CD14-positive monocyte (primary cell): ENCODE measurements at regions not wholly inside any gene's neighbourhood (a gene's known extent, or its start where the extent isn't known, plus 50 kb on each side); places are given as distances from the start of the nearest gene placed in this dataset.
A peak's percentile ranks its signal among the peaks of the same experiment; 100 is the strongest.

Experiments used
- DNase-seq, 3 donors: peaks; one replicate each; pipeline ENCODE4 v3.0.0-alpha.2; 2011 to 2022
- H2AFZ ChIP-seq: 2 replicates; pipeline ENCODE4 v1.6.0; 2012; ENCODE audit warnings: mild to moderate bottlenecking, low read depth, low read length, inconsistent platforms; ENCODE audit not compliant: insufficient read depth, poor library complexity, severe bottlenecking
- H3K27ac ChIP-seq, 2 donors: 1 replicate in 1 of 2; 2 replicates in 1 of 2; pipeline ENCODE4 v1.5.1; 2012 to 2013; ENCODE audit warnings: low read length in 2 of 2, control low read depth in 1 of 2, inconsistent platforms in 1 of 2, low read depth in 1 of 2, mild to moderate bottlenecking in 1 of 2
- H3K27me3 ChIP-seq, 2 donors: one replicate each; pipeline versions ENCODE4 v1.6.0 to v1.6.1; 2011 to 2013; ENCODE audit warnings: low read length in 2 of 2; ENCODE audit not compliant: control insufficient read depth in 2 of 2, insufficient read depth in 2 of 2
- H3K36me3 ChIP-seq, 2 donors: replicated peaks in 1 of 2; 1 replicate in 1 of 2; 2 replicates in 1 of 2; pipeline versions ENCODE4 v1.5.1 to v1.6.1; 2012 to 2013; ENCODE audit warnings: low read length in 2 of 2, control low read depth in 1 of 2, inconsistent platforms in 1 of 2, mild to moderate bottlenecking in 1 of 2; ENCODE audit not compliant: insufficient read depth in 2 of 2, control insufficient read depth in 1 of 2
- H3K4me1 ChIP-seq, 2 donors: 1 replicate in 1 of 2; 2 replicates in 1 of 2; pipeline versions ENCODE4 v1.5.1 to v1.6.1; 2012 to 2013; ENCODE audit warnings: low read length in 2 of 2, control low read depth in 1 of 2, inconsistent platforms in 1 of 2, mild to moderate bottlenecking in 1 of 2, moderate library complexity in 1 of 2; ENCODE audit not compliant: insufficient read depth in 2 of 2, control insufficient read depth in 1 of 2
- H3K4me2 ChIP-seq: replicated peaks from 2 replicates; pipeline ENCODE3; 2012; ENCODE audit warnings: low read length, moderate library complexity, mild to moderate bottlenecking; ENCODE audit not compliant: poor library complexity, severe bottlenecking; ENCODE audit errors: extremely low read depth
- H3K4me3 ChIP-seq, 3 experiments: fragments of 200-600 bp in 1 of 3; sonication (generic) in 1 of 3; replicated peaks in 1 of 3; 1 replicate in 2 of 3; 2 replicates in 1 of 3; pipeline ENCODE4 v1.5.1; 2011 to 2013; ENCODE audit warnings: low read length in 3 of 3, mild to moderate bottlenecking in 3 of 3, control low read depth in 2 of 3, low read depth in 2 of 3, inconsistent platforms in 1 of 3, moderate library complexity in 1 of 3
- H3K79me2 ChIP-seq: 2 replicates; pipeline ENCODE4 v1.6.0; 2012; ENCODE audit warnings: mild to moderate bottlenecking, control low read depth, inconsistent platforms, low read length, moderate library complexity; ENCODE audit not compliant: insufficient read depth
- H3K9ac ChIP-seq: 2 replicates; pipeline ENCODE4 v1.6.0; 2017; ENCODE audit warnings: low read length, mild to moderate bottlenecking; ENCODE audit not compliant: insufficient read depth, poor library complexity, severe bottlenecking
- H3K9me3 ChIP-seq, 2 donors: replicated peaks in 1 of 2; 1 replicate in 1 of 2; 2 replicates in 1 of 2; pipeline versions ENCODE4 v1.5.1 to v1.6.1; 2012 to 2013; ENCODE audit warnings: low read length in 2 of 2, control low read depth in 1 of 2; ENCODE audit not compliant: control insufficient read depth in 1 of 2, insufficient read depth in 1 of 2
- H4K20me1 ChIP-seq: 2 replicates; pipeline ENCODE4 v1.6.0; 2012; ENCODE audit warnings: mild to moderate bottlenecking, low read length, control low read depth, moderate library complexity; ENCODE audit not compliant: insufficient read depth
- H3K27ac Mint-ChIP-seq, 7 donors: one replicate each; pipeline ENCODE4 v1.8.0; 2020; ENCODE audit warnings: mild to moderate bottlenecking in 7 of 7, mixed read lengths in 7 of 7, moderate library complexity in 6 of 7, inconsistent platforms in 2 of 7
- H3K27me3 Mint-ChIP-seq, 3 donors: one replicate each; pipeline ENCODE4 v1.8.0; 2021 to 2022; ENCODE audit warnings: low read depth in 3 of 3, mild to moderate bottlenecking in 3 of 3, mixed read lengths in 3 of 3, moderate library complexity in 3 of 3, inconsistent platforms in 1 of 3
- H3K36me3 Mint-ChIP-seq, 2 donors: one replicate each; pipeline ENCODE4 v1.8.0; 2020; ENCODE audit warnings: mixed read lengths in 2 of 2, inconsistent platforms in 1 of 2, mild to moderate bottlenecking in 1 of 2
- H3K4me1 Mint-ChIP-seq: one replicate; pipeline ENCODE4 v1.8.0; 2020; ENCODE audit warnings: mild to moderate bottlenecking, mixed read lengths
- H3K4me3 Mint-ChIP-seq, 2 donors: one replicate each; pipeline ENCODE4 v1.8.0; 2020; ENCODE audit warnings: mild to moderate bottlenecking in 2 of 2, mixed read lengths in 2 of 2, moderate library complexity in 1 of 2
- H3K9me3 Mint-ChIP-seq, 7 donors: one replicate each; pipeline ENCODE4 v1.8.0; 2020 to 2022; ENCODE audit warnings: mixed read lengths in 7 of 7, mild to moderate bottlenecking in 6 of 7, moderate library complexity in 6 of 7, inconsistent platforms in 2 of 7
- CTCF ChIP-seq: fragments of 200-600 bp; IDR thresholded peaks from one replicate; pipeline ENCODE4 v1.8.0; 2022; ENCODE audit warnings: antibody characterized with exemption, mild to moderate bottlenecking
- WGBS: methylation state at CpG from one replicate; pipeline ENCODE4 v1.1.5; 2013; ENCODE audit warnings: missing lambda C conversion rate; ENCODE audit not compliant: insufficient coverage; 5-methylcytosine and 5-hydroxymethylcytosine counted together
- intact Hi-C, 2 donors: fragments of 100-400 bp; cut with micrococcal nuclease; formaldehyde crosslinking; loops; one replicate each; pipeline versions ENCODE4 v1.15.0 to v1.15.1; 2023

GRCh38 chr12:27179400-27180214 is 64.5 kb upstream of the STK38L start:
- no peaks in the 10 kb centered on the region for H3K36me3 ChIP-seq
- H3K9me3 ChIP-seq: no peaks in the 10 kb centered on the region
- peak overlapping the region; percentile 47 for H3K4me2 ChIP-seq
- peak overlapping the region in 1 of 3 experiments; percentile 33 for H3K4me3 ChIP-seq
- no peak overlapping the region for H2AFZ ChIP-seq
- no peaks in the 10 kb centered on the region for H4K20me1 ChIP-seq
- peak; percentile 89 to 97 (median 94) for DNase-seq
- no peak for TF ChIP-seq CTCF
- peaks cover 0 to 7% (median 3%) of the 10 kb centered on the region in 3 donors for H3K27me3 Mint-ChIP-seq
- peaks cover 41 to 50% of the 10 kb centered on the region in 2 donors for H3K4me1 ChIP-seq
- 90% methylated on average over 4 of the region's 6 CpGs for WGBS
- H3K4me3 Mint-ChIP-seq: peak overlapping the region in 1 of 2 donors; percentile 62
- H3K27ac ChIP-seq: peak overlapping the region in 1 of 2 donors; percentile 84
- peaks cover 0 to 2% (median 0%) of the 10 kb centered on the region in 7 donors for H3K9me3 Mint-ChIP-seq
- no peaks in the 10 kb centered on the region for H3K27me3 ChIP-seq
- H3K79me2 ChIP-seq: no peaks in the 10 kb centered on the region
- H3K36me3 Mint-ChIP-seq: no peaks in the 10 kb centered on the region
- intact Hi-C loops: loop anchor here (2.0 to 5.0 kb wide), 3 partner anchors 43 to 65 kb away; partner anchors contain the start of gene STK38L (in 2 of the 2)
- H3K4me1 Mint-ChIP-seq: peaks cover 43% of the 10 kb centered on the region
- peak overlapping the region; percentile 32 for H3K9ac ChIP-seq
- H3K27ac Mint-ChIP-seq: peak overlapping the region; percentile 92 to 98 (median 96)

- Histone ChIP-seq H3K9ac (peak overlapping the region; percentile 32), H2AFZ (no peak overlapping the region), H3K27me3 (no peaks in the 10 kb centered on the region), H3K36me3 (no peaks in the 10 kb centered on the region), H3K9me3 (no peaks in the 10 kb centered on the region), H3K4me3 (peak overlapping the region in 1 of 3 experiments; percentile 33), H3K79me2 (no peaks in the 10 kb centered on the region), H3K4me2 (peak overlapping the region; percentile 47), H3K4me1 (peaks cover 41 to 50% of the 10 kb centered on the region in 2 donors), H4K20me1 (no peaks in the 10 kb centered on the region), H3K27ac (peak overlapping the region; percentile 81 to 84)
- Mint-ChIP-seq H3K27me3 (peaks cover 0 to 7% (median 1%) of the 10 kb centered on the region in 3 donors), H3K9me3 (peaks cover 0 to 2% (median 0%) of the 10 kb centered on the region in 7 donors), H3K4me1 (peaks cover 45% of the 10 kb centered on the region), H3K36me3 (no peaks in the 10 kb centered on the region), H3K27ac (peak overlapping the region; percentile 92 to 98 (median 96)), H3K4me3 (peak overlapping the region in 1 of 2 donors; percentile 13)
- TF ChIP-seq CTCF: no peak
- peak; percentile 57 to 87 (median 77) for DNase-seq
- WGBS: no CpG with 5 or more reads among the region's 3 CpGs
- intact Hi-C loops: loop anchor here in 1 of 2 donors (2.0 to 5.0 kb wide), 2 partner anchors 41 to 64 kb away; partner anchors contain the start of gene STK38L
These were observed 63.1 kb upstream of the STK38L start for GRCh38 chr12:27180906-27181505.
